Esophagus muscularis mucosa (tissue), 4 donors: ENCODE measurements at regions not wholly inside any gene's neighbourhood (a gene's known extent, or its start where the extent isn't known, plus 50 kb on each side); places are given as distances from the start of the nearest gene placed in this dataset.

Source experiments
- DNase-seq: peaks from one replicate; pipeline ENCODE4 v3.0.0-alpha.2; 2017; ENCODE audit errors: extremely low spot score
- H3K27ac ChIP-seq, 4 donors: fragments of 200-600 bp; sonication (generic); replicated peaks in 1 of 4; 1 replicate in 3 of 4; 2 replicates in 1 of 4; pipeline ENCODE4 v1.5.1; 2016 to 2019; ENCODE audit warnings: mild to moderate bottlenecking in 1 of 4
- H3K27me3 ChIP-seq, 4 donors: fragments of 200-600 bp; sonication (generic); one replicate each; pipeline versions ENCODE4 v1.5.1 to v1.6.0; 2016 to 2019
- H3K36me3 ChIP-seq, 4 donors: fragments of 200-600 bp; sonication (generic); one replicate each; pipeline ENCODE4 v1.5.1; 2016 to 2019
- H3K4me1 ChIP-seq, 4 donors: fragments of 200-600 bp; sonication (generic); one replicate each; pipeline ENCODE4 v1.5.1; 2016 to 2019
- H3K4me3 ChIP-seq, 4 donors: fragments of 200-600 bp; sonication (generic); 1 replicate in 2 of 4; 2 replicates in 2 of 4; pipeline ENCODE4 v1.5.1; 2016 to 2019; ENCODE audit warnings: mild to moderate bottlenecking in 4 of 4, moderate library complexity in 1 of 4
- H3K9me3 ChIP-seq, 4 donors: fragments of 200-600 bp; sonication (generic); 1 replicate in 3 of 4; 2 replicates in 1 of 4; pipeline ENCODE4 v1.5.1; 2016 to 2019
- EP300 ChIP-seq: sonication (generic); formaldehyde crosslinking; IDR thresholded peaks from one replicate; pipeline ENCODE4 v1.6.1; 2017; ENCODE audit warnings: antibody characterized with exemption
- POLR2A ChIP-seq: fragments of 450-650 bp; IDR thresholded peaks from one replicate; pipeline ENCODE4 v1.6.1; 2017; ENCODE audit warnings: antibody characterized with exemption, moderate library complexity, mild to moderate bottlenecking, low read depth
- POLR2AphosphoS5 ChIP-seq, 2 donors: sonication (generic); formaldehyde crosslinking; IDR thresholded peaks; one replicate each; pipeline ENCODE4 v1.6.1; 2017; ENCODE audit warnings: antibody characterized with exemption in 2 of 2
- WGBS: methylation state at CpG from one replicate; pipeline ENCODE4 v1.1.5; 2018; 5-methylcytosine and 5-hydroxymethylcytosine counted together
- intact Hi-C: fragments of 100-400 bp; cut with DNase I; formaldehyde crosslinking; loops from one replicate; pipeline ENCODE4 v1.15.1; 2023
- TF ChIP-seq, protein P1 (sequence below), 3 experiments: fragments of 200-600 bp in 2 of 3; fragments of 450-650 bp in 1 of 3; sonication (generic) in 2 of 3; IDR thresholded peaks; one replicate each; pipeline ENCODE4 v1.5.1; 2017 to 2019; ENCODE audit warnings: antibody characterized with exemption in 3 of 3, mild to moderate bottlenecking in 2 of 3, moderate library complexity in 1 of 3

DNA sequence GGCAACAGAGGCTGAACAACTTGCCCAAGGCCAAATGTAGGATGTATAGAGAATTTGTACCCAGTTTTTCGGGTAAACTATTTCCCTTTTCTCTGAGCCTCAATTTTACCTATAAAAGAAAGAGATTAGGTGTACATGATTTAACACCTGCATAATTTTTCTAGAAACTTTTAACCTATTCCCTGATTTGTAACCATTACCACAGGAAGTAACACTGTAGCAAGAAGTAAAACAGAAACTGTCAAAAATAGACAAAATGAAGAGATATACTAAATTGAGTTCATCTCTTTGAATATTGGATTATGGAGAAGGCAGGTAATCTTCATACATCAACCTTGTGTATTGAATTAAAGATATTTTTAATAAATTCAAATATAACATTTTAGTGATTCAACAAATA is 136.2 kb downstream of the ZC3H11B start:
- TF ChIP-seq POLR2A = no peak
- TF ChIP-seq EP300 = no peak
- TF ChIP-seq, protein P1, sequence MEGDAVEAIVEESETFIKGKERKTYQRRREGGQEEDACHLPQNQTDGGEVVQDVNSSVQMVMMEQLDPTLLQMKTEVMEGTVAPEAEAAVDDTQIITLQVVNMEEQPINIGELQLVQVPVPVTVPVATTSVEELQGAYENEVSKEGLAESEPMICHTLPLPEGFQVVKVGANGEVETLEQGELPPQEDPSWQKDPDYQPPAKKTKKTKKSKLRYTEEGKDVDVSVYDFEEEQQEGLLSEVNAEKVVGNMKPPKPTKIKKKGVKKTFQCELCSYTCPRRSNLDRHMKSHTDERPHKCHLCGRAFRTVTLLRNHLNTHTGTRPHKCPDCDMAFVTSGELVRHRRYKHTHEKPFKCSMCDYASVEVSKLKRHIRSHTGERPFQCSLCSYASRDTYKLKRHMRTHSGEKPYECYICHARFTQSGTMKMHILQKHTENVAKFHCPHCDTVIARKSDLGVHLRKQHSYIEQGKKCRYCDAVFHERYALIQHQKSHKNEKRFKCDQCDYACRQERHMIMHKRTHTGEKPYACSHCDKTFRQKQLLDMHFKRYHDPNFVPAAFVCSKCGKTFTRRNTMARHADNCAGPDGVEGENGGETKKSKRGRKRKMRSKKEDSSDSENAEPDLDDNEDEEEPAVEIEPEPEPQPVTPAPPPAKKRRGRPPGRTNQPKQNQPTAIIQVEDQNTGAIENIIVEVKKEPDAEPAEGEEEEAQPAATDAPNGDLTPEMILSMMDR (IDR thresholded peaks at IDR 0.05) = no peak
- H3K9me3 ChIP-seq = no peaks in the 10 kb centered on the region
- H3K36me3 ChIP-seq = no peaks in the 10 kb centered on the region
- intact Hi-C loops = no loop called here
- WGBS = 91% methylated on average over 1 of the region's 1 CpG
- no peaks in the 10 kb centered on the region for H3K27me3 ChIP-seq
- no peak for DNase-seq
- no peaks in the 10 kb centered on the region for H3K4me1 ChIP-seq
- H3K27ac ChIP-seq = no peak overlapping the region
- H3K4me3 ChIP-seq = no peak overlapping the region

DNA sequence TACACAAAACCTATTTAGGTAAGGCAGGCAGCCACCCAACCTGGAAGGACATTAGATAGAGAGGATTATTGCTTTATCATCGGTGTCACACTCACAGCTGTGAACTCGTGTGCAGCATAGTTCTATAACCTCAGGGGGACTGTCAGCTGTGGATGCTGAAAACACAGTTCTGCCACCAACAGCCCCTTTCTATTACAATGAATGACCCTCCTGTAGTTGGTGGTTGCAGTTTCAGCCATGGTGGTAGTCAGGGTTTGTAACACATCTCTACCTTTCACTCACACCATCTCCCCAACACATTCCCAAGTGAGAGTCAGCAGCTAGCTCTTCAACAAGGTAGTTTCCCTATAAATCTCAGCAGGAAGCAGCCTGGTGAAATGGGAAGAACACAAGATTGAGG is 136.8 kb downstream of the ZC3H11B start:
- intact Hi-C loops = no loop called here
- 75% methylated on average over 2 of the region's 2 CpGs for WGBS
- H3K27ac ChIP-seq = no peak overlapping the region
- H3K4me1 ChIP-seq = no peaks in the 10 kb centered on the region
- no peak overlapping the region for H3K4me3 ChIP-seq
- H3K27me3 ChIP-seq = no peaks in the 10 kb centered on the region
- H3K9me3 ChIP-seq = no peaks in the 10 kb centered on the region
- TF ChIP-seq EP300 = no peak
- TF ChIP-seq POLR2AphosphoS5 (IDR thresholded peaks at IDR 0.05) = no peak
- no peak for TF ChIP-seq POLR2A
- TF ChIP-seq, protein P1 (IDR thresholded peaks at IDR 0.05) = no peak
- no peak for DNase-seq
- no peaks in the 10 kb centered on the region for H3K36me3 ChIP-seq

DNA sequence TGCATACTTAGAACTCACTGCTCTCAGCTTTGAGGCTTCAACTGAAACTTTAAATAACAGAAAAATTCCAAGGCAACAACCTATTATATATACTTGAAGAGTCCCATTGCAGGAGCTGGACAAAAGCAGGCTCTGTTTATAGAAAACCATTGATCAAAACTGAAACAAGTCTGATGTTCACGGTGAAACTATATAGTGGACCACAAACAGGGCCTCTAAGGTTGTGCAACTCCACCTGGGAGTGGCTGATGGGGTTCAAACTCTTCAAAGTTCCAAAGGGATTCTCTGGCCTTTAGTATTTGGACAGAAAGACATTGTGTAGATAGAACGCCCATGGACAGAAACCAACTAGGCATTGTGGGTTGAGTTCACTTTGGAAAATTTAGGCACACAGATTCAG is 140.3 kb downstream of the ZC3H11B start:
- intact Hi-C loops = no loop called here

DNA sequence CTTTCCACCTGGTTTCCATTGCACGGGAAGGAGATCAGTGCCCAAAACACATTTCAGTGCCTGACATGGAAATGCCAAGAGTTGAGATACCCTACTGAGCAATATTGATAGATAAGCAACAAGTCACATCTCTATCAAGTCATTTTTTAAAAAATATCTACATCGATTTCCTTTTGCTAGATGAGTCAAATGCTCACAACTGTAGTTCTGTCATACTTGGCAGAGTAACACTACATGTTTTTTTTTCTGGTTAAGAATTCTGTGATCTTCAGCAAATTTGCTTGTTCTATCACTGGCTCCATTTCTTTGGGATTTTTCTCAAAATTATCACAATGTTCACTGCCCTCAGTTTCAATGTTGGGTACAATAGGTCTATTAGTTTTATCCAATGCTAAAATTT is 145.4 kb downstream of the ZC3H11B start:
- TF ChIP-seq, protein P1 (IDR thresholded peaks at IDR 0.05) = no peak
- TF ChIP-seq EP300 (no peak), POLR2A (no peak), POLR2AphosphoS5 (IDR thresholded peaks at IDR 0.05) (no peak)
- H3K9me3 ChIP-seq = no peaks in the 10 kb centered on the region
- H3K36me3 ChIP-seq = no peaks in the 10 kb centered on the region
- WGBS = 69% methylated on average over 2 of the region's 2 CpGs
- H3K4me3 ChIP-seq = no peak overlapping the region
- DNase-seq = no peak
- intact Hi-C loops = no loop called here
- no peak overlapping the region for H3K27ac ChIP-seq
- no peaks in the 10 kb centered on the region for H3K4me1 ChIP-seq
- no peaks in the 10 kb centered on the region for H3K27me3 ChIP-seq

More for the DNA sequence above, 140.3 kb downstream of the ZC3H11B start:
- TF ChIP-seq, protein P1 (IDR thresholded peaks at IDR 0.05) = no peak
- TF ChIP-seq POLR2AphosphoS5 (IDR thresholded peaks at IDR 0.05) (no peak), POLR2A (no peak), EP300 (no peak)
- H3K27me3 ChIP-seq = no peaks in the 10 kb centered on the region
- H3K36me3 ChIP-seq = no peaks in the 10 kb centered on the region
- 95% methylated on average over 2 of the region's 2 CpGs for WGBS
- DNase-seq = no peak
- no peak overlapping the region for H3K4me3 ChIP-seq
- no peaks in the 10 kb centered on the region for H3K4me1 ChIP-seq
- H3K27ac ChIP-seq = no peak overlapping the region
- no peaks in the 10 kb centered on the region for H3K9me3 ChIP-seq

DNA sequence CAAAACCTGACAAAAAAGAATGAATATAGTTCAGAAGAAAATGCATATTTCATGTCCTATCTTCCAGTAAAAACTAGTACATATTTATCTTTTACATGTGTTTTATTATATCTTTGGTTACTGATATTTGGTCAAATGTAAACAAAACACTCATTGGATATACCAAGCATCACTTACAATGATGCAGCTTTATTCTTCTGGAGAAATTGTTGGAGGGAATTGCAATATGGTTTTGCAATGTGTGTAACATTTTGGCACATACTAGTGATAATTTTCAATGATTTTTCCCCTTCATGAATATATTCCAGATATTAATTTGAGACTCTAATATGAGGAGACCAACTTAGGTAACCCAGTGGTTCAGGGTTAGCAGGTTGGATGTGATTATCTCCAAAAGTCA is 146.1 kb downstream of the ZC3H11B start:
- intact Hi-C loops = no loop called here
- no peak for DNase-seq
- Histone ChIP-seq H3K4me1 (no peaks in the 10 kb centered on the region), H3K9me3 (no peaks in the 10 kb centered on the region), H3K36me3 (no peaks in the 10 kb centered on the region), H3K27me3 (no peaks in the 10 kb centered on the region), H3K4me3 (no peak overlapping the region), H3K27ac (no peak overlapping the region)
- no peak for TF ChIP-seq POLR2AphosphoS5 (IDR thresholded peaks at IDR 0.05)
- TF ChIP-seq POLR2A = no peak
- TF ChIP-seq, protein P1 (IDR thresholded peaks at IDR 0.05) = no peak
- TF ChIP-seq EP300 = no peak
